Ectodermal cell (in vitro differentiated cells): ENCODE measurements at regions not wholly inside any gene's neighbourhood (a gene's known extent, or its start where the extent isn't known, plus 50 kb on each side); places are given as distances from the start of the nearest gene placed in this dataset.
"Not testable (repeated sequence)": the region's sequence is repeated elsewhere in the genome, so short reads cannot be mapped to it uniquely, and the experiment has no call there.

Source experiments
- H3K27ac ChIP-seq: 2 replicates; pipeline ENCODE4 v1.7.0; 2013; ENCODE audit warnings: mild to moderate bottlenecking, low read depth, low read length; ENCODE audit not compliant: insufficient read depth, poor library complexity, severe bottlenecking
- H3K27me3 ChIP-seq: 2 replicates; pipeline ENCODE4 v1.7.0; 2013; ENCODE audit warnings: mild to moderate bottlenecking, low read length; ENCODE audit not compliant: insufficient read depth, control insufficient read depth, poor library complexity, severe bottlenecking
- H3K36me3 ChIP-seq: one replicate; pipeline ENCODE4 v1.7.0; 2013; ENCODE audit warnings: low read length; ENCODE audit not compliant: control insufficient read depth, insufficient read depth
- H3K4me1 ChIP-seq: one replicate; pipeline ENCODE4 v1.7.0; 2013; ENCODE audit warnings: low read length; ENCODE audit not compliant: control insufficient read depth, insufficient read depth
- H3K4me3 ChIP-seq: 2 replicates; pipeline ENCODE4 v1.7.0; 2013; ENCODE audit warnings: low read depth, low read length, control low read depth; ENCODE audit not compliant: insufficient read depth
- H3K9me3 ChIP-seq: 2 replicates; pipeline ENCODE4 v1.7.0; 2013; ENCODE audit warnings: mild to moderate bottlenecking, low read length, moderate library complexity; ENCODE audit not compliant: control insufficient read depth
- WGBS, 2 experiments: methylation state at CpG; one replicate each; pipeline ENCODE4 v1.1.7; 2013; ENCODE audit warnings: missing lambda C conversion rate in 2 of 2; 5-methylcytosine and 5-hydroxymethylcytosine counted together

DNA sequence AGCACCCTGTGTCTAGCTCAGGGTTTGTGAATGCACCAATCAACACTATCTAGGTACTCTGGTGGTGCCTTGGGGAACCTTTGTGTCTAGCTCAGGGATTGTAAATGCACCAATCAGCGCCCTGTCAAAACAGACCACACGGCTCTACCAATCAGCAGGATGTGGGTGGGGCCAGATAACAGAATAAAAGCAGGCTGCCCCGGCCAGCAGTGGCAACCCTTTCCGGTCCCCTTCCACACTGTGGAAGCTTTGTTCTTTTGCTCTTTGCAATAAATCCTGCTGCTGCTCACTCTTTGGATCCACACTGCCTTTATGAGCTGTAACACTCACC lies 138.4 kb downstream of the RFX6 start:
- not testable (repeated sequence) for H3K4me1 ChIP-seq, H3K36me3 ChIP-seq, H3K27ac ChIP-seq, H3K9me3 ChIP-seq, H3K27me3 ChIP-seq, H3K4me3 ChIP-seq
- 93 to 94% methylated on average over 4 of the region's 4 CpGs for WGBS, 2 experiments

DNA sequence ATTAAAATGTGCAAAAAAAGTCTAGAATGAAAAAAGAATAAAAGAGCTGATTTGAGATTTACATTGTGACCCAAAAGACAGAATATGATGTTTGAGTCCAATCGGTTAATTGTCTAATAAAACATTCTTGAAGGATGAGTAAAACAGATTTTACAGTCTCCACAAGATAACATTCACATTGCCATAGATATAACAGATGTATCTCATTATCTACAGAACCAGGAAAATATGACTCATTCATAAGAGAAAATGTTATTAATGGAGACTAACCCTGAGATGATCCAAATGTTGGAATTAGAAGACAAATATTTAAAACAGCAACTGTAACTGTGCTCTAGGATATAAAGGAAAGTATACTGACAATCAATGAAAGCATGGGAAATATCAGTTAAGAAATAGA lies 141.7 kb downstream of the RFX6 start:
- Histone ChIP-seq H3K27ac (no peak overlapping the region), H3K4me1 (no peaks in the 10 kb centered on the region), H3K4me3 (no peak overlapping the region), H3K9me3 (no peaks in the 10 kb centered on the region), H3K36me3 (no peaks in the 10 kb centered on the region), H3K27me3 (no peaks in the 10 kb centered on the region)
- 83 to 100% methylated on average over 1 of the region's 1 CpG for WGBS, 2 experiments

DNA sequence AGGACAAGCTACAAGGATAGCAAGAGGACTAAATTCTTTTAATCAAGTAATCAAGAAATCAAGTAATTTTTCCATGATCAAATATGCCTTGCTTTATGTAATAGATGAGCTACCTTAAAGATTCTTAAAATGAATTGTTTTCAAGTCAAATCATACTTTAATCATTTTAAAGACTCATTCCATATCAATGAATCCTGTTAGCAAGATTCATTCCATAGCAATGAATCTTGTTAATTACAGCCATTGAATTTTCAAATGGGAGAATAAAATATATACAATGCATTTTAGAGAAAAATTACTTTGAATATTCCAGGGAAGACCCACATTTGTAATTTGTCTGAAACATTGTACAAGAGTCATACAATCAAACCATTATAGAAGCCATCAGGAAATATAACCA lies 145.7 kb downstream of the RFX6 start:
- H3K27me3 ChIP-seq = no peaks in the 10 kb centered on the region
- no peaks in the 10 kb centered on the region for H3K9me3 ChIP-seq
- no peaks in the 10 kb centered on the region for H3K4me1 ChIP-seq
- no peaks in the 10 kb centered on the region for H3K36me3 ChIP-seq
- no peak overlapping the region for H3K4me3 ChIP-seq
- H3K27ac ChIP-seq = no peak overlapping the region

DNA sequence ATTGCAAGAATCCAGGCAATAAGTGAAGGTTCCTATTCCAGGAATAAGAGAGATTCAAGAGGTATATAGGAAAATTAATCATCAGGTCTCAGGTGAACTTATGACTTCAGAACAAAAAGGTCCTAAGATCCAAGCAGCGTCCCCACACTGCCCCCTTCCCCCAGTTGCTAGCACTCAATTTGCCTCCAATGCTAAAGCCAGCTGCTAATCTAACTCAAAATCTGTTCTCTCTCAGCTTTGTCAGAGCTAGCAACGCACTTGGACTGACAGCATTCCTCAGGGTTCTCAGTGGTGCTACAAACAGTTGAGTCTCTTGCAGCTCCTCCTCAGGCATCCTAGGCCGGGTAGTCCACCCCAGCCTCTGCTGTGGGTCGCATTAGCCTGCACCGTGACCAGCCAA lies 148.3 kb downstream of the RFX6 start:
- Histone ChIP-seq H3K27me3 (no peaks in the 10 kb centered on the region), H3K36me3 (no peaks in the 10 kb centered on the region), H3K27ac (no peak overlapping the region), H3K9me3 (no peaks in the 10 kb centered on the region), H3K4me1 (no peaks in the 10 kb centered on the region), H3K4me3 (no peak overlapping the region)
- 92% methylated on average over 5 of the region's 5 CpGs for WGBS, 2 experiments

DNA sequence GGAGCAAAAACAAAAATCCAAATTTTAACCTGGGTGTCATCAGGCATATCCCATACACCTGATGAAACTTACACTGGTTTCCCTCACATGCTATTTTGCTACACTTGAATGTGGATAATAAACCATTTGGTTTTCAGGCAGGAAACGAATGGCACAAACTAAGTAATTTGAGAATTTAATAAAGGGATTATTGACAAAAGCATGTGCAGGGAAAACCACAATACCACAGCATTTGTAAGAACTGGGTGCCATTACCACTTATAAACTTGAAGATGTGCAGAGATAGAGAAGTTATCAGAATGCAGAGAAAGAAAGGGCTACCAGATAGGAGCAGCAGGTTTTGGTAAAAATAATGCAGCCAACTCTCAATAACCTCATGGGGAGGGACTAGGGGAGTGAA lies 151.2 kb downstream of the RFX6 start:
- Histone ChIP-seq H3K27ac (no peak overlapping the region), H3K9me3 (no peaks in the 10 kb centered on the region), H3K27me3 (no peaks in the 10 kb centered on the region), H3K4me3 (no peak overlapping the region), H3K4me1 (no peaks in the 10 kb centered on the region), H3K36me3 (no peaks in the 10 kb centered on the region)
- WGBS, 2 experiments = 100% methylated on average over 1 of the region's 1 CpG

DNA sequence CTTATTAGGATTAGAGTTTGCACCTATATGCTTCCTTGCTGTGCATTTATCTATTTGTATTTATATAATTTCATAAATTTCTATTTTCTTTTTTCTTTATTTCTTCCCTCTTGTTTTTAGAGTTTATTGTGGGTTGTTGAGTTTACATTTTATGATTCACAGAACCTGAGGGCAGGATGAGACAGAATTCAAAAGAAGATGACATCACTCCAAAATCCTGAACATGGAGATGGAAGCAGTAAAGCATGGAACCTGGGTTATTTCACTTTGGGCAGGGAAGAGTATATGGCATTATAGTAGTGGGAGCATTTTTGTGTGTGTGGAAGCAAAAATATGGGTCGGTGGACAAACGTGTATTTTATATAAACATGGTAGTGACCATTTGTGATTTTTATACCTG lies 157.5 kb downstream of the RFX6 start:
- 94 to 100% methylated on average over 2 of the region's 2 CpGs for whole genome bisulfite sequencing, 2 experiments

DNA sequence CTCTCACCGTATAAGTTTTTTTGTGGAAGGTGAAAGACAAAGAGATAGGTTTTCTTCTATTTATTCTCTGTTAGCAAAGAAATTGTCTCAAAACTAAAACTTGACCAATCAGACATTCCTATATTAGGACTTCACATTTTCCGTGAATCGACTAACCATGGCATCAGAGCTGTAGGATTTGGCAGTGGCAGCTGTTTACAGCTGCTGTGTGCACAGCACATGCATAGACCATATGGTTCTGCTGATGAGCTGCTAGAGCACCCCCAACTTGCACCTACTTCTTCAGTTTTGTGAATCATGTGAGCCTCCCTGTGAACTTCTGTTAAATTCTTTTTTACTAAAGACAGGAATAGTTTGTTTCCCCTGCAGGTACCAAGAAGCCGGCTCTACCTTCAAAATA lies 157.9 kb downstream of the RFX6 start:
- Histone ChIP-seq H3K36me3 (no peaks in the 10 kb centered on the region), H3K9me3 (no peaks in the 10 kb centered on the region), H3K4me3 (no peak overlapping the region), H3K27ac (no peak overlapping the region), H3K27me3 (no peaks in the 10 kb centered on the region), H3K4me1 (no peaks in the 10 kb centered on the region)
- 97 to 99% methylated on average over 3 of the region's 4 CpGs for WGBS, 2 experiments

More for the DNA sequence above, 157.5 kb downstream of the RFX6 start:
- Histone ChIP-seq H3K4me1 (no peaks in the 10 kb centered on the region), H3K27me3 (no peaks in the 10 kb centered on the region), H3K36me3 (no peaks in the 10 kb centered on the region), H3K9me3 (no peaks in the 10 kb centered on the region), H3K4me3 (no peak overlapping the region), H3K27ac (no peak overlapping the region)

DNA sequence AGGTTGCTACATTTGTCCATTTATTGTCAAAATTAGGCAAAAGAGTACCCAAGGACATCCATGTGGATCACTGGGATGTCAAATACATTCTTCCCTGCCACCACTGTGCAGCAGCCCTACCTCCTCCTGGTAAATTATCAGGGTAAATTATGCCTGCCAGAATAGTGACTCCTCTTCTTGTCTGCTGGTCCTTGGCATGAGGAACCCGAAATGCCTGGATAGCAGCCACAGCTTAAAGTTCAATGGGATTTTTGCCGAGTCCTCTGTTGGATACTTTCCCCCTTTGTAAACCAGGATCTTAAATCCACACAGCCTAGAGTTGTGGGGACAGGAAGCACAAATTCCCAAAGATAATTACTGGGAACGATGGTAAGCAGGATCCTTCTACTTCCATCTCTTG lies 173.3 kb downstream of the RFX6 start:
- 90 to 94% methylated on average over 3 of the region's 3 CpGs for WGBS, 2 experiments
- H3K27me3 ChIP-seq = no peaks in the 10 kb centered on the region
- H3K36me3 ChIP-seq = no peaks in the 10 kb centered on the region
- H3K27ac ChIP-seq = no peak overlapping the region
- no peak overlapping the region for H3K4me3 ChIP-seq
- H3K9me3 ChIP-seq = no peaks in the 10 kb centered on the region
- no peaks in the 10 kb centered on the region for H3K4me1 ChIP-seq

DNA sequence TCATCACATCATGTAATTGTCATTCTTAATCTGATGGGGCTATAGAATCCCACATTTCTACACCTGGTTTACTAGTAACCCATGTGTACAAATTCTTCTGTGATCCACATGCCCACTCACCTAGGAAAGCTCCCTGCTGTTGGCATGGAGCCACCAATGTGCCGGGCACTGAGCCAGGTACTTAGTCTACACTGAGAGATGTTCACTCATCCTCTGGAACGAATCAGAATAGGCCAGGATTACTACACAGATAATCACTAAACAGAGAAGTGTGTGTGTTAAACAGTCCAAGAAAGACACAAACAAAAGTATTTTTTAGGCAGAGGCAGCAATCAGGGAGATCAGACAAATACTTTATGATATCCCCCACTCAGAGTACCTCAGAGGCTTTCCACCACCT lies 193.2 kb upstream of the VGLL2 start:
- no peaks in the 10 kb centered on the region for H3K27me3 ChIP-seq
- no peaks in the 10 kb centered on the region for H3K9me3 ChIP-seq
- WGBS, 2 experiments = 97% methylated on average over 2 of the region's 2 CpGs
- H3K4me1 ChIP-seq = no peaks in the 10 kb centered on the region
- H3K27ac ChIP-seq = no peak overlapping the region
- no peak overlapping the region for H3K4me3 ChIP-seq
- H3K36me3 ChIP-seq = no peaks in the 10 kb centered on the region

DNA sequence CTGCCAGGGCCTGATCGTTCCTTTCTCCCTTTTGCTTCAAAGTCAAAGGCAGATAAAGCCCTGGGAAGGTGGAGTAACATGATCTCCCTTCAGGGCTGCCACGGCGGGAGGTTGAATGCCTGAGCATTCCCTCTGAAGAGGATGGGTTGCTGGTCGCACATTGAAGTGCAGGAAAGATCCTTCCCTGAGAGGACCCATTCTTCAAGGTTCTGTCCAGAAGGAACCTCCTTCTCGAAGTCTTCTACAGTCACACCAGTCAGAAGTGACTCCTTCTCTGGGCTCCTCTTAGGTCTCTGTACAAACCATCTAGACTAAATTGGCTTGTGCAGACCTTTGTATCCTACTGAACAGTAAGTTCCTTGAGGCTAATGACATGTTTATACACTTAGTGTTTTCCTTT lies 192.6 kb upstream of the VGLL2 start:
- Histone ChIP-seq H3K27ac (no peak overlapping the region), H3K36me3 (no peaks in the 10 kb centered on the region), H3K9me3 (no peaks in the 10 kb centered on the region), H3K4me1 (no peaks in the 10 kb centered on the region), H3K27me3 (no peaks in the 10 kb centered on the region), H3K4me3 (no peak overlapping the region)
- 35 to 38% methylated on average over 5 of the region's 5 CpGs for WGBS, 2 experiments

DNA sequence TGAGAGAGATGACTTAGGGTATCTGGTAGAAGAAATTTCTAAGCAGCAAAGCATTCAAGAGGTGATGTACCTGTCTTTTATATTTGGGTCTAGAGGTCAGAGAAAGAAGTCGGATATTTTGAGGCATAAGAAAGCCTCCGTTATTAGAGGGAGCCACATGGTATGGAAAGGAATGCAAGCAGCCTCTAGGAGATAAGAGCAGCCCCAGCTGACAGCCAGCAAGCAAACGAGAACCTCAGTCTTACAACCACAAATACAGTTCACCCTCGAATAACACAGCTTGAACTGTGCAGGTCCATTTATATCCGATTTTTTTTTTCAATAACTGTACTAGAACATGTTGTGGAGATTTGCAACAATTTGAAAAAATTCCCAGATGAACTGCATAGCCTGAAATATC lies 190.7 kb upstream of the VGLL2 start:
- WGBS, 2 experiments = 81 to 92% methylated on average over 5 of the region's 5 CpGs
- H3K27ac ChIP-seq = no peak overlapping the region
- no peaks in the 10 kb centered on the region for H3K4me1 ChIP-seq
- no peaks in the 10 kb centered on the region for H3K27me3 ChIP-seq
- H3K36me3 ChIP-seq = no peaks in the 10 kb centered on the region
- no peak overlapping the region for H3K4me3 ChIP-seq
- no peaks in the 10 kb centered on the region for H3K9me3 ChIP-seq
